ENCODE measurements at regions not wholly inside any gene's neighbourhood (a gene's known extent, or its start where the extent isn't known, plus 50 kb on each side); places are given as distances from the start of the nearest gene placed in this dataset.
A peak's percentile ranks its signal among the peaks of the same experiment; 100 is the strongest.
"Not testable (repeated sequence)": the region's sequence is repeated elsewhere in the genome, so short reads cannot be mapped to it uniquely, and the experiment has no call there.

GRCh38 chr6:28634761-28635546 is 109.3 kb downstream of the GPX5 start:
- Histone ChIP-seq H3K4me1 (peaks cover 3 to 13% (median 10%) of the 10 kb centered on the region in 6 donors), H3K27me3 (replicated peaks in 1 of 7) (peaks cover 0 to 96% (median 38%) of the 10 kb centered on the region in 7 donors), H3K27ac (no peak overlapping the region), H3K4me3 (peak overlapping the region in 2 of 8 donors; percentile 25 to 55), H3K9me3 (peaks cover 0 to 11% (median 0%) of the 10 kb centered on the region in 8 donors), H3K36me3 (no peaks in the 10 kb centered on the region)
- intact Hi-C loops (cut with DNase I; ENCODE audit: low total_unique reads) = no loop called here
- no peak for TF ChIP-seq POLR2A (IDR thresholded peaks at IDR 0.05)
- no peak for TF ChIP-seq CTCF (IDR thresholded peaks at IDR 0.05 in 8 of 11, conservative IDR thresholded peaks at IDR 0.05 in 3 of 11)
- TF ChIP-seq POLR2AphosphoS5 (IDR thresholded peaks at IDR 0.05) = no peak
- no peak for DNase-seq
- 2 to 6% (median 3%) methylated on average over 46 to 48 of the region's 48 CpGs for WGBS, 5 donors

GRCh38 chr6:28635547-28636158 is 110.0 kb downstream of the GPX5 start:
- TF ChIP-seq CTCF (IDR thresholded peaks at IDR 0.05 in 8 of 11, conservative IDR thresholded peaks at IDR 0.05 in 3 of 11) = no peak
- no peak for TF ChIP-seq POLR2AphosphoS5 (IDR thresholded peaks at IDR 0.05)
- no peak for TF ChIP-seq POLR2A (IDR thresholded peaks at IDR 0.05)
- DNase-seq = no peak
- intact Hi-C loops (cut with DNase I; ENCODE audit: low total_unique reads) = no loop called here
- WGBS, 5 donors = 3 to 7% (median 6%) methylated on average over 20 of the region's 20 CpGs
- Histone ChIP-seq H3K4me3 (peak overlapping the region in 2 of 8 donors; percentile 25 to 55), H3K36me3 (no peaks in the 10 kb centered on the region), H3K27me3 (replicated peaks in 1 of 7) (peaks cover 0 to 96% (median 38%) of the 10 kb centered on the region in 7 donors), H3K4me1 (peaks cover 3 to 13% (median 10%) of the 10 kb centered on the region in 6 donors), H3K27ac (no peak overlapping the region), H3K9me3 (peaks cover 0 to 14% (median 0%) of the 10 kb centered on the region in 8 donors)

GRCh38 chr6:28638787-28639430 is 113.2 kb downstream of the GPX5 start:
- Histone ChIP-seq H3K9me3 (peaks cover 0 to 13% (median 0%) of the 10 kb centered on the region in 8 donors), H3K27me3 (replicated peaks in 1 of 7) (peaks cover 0 to 85% (median 31%) of the 10 kb centered on the region in 7 donors)
- intact Hi-C loops (cut with DNase I; ENCODE audit: low total_unique reads) = no loop called here

GRCh38 chr6:28639445-28640290 is 114.0 kb downstream of the GPX5 start:
- H3K27ac ChIP-seq; H3K4me3 ChIP-seq; intact Hi-C loops (cut with DNase I; ENCODE audit: low total_unique reads); DNase-seq; H3K36me3 ChIP-seq: not testable (repeated sequence)
- Histone ChIP-seq H3K4me1 (peaks cover 2 to 11% (median 9%) of the 10 kb centered on the region in 6 donors), H3K9me3 (peaks cover 0 to 13% (median 0%) of the 10 kb centered on the region in 8 donors), H3K27me3 (replicated peaks in 1 of 7) (peaks cover 0 to 78% (median 23%) of the 10 kb centered on the region in 7 donors)
- 94 to 96% (median 94%) methylated on average over 30 to 47 of the region's 47 CpGs for whole genome bisulfite sequencing, 5 donors

More at GRCh38 chr6:28638787-28639430, 113.2 kb downstream of the GPX5 start:
- TF ChIP-seq POLR2A (IDR thresholded peaks at IDR 0.05) = no peak
- TF ChIP-seq CTCF (IDR thresholded peaks at IDR 0.05 in 8 of 11, conservative IDR thresholded peaks at IDR 0.05 in 3 of 11) = no peak
- no peak for TF ChIP-seq POLR2AphosphoS5 (IDR thresholded peaks at IDR 0.05)
- Histone ChIP-seq H3K4me3 (no peak overlapping the region), H3K27ac (no peak overlapping the region), H3K36me3 (no peaks in the 10 kb centered on the region), H3K4me1 (peaks cover 3 to 13% (median 10%) of the 10 kb centered on the region in 6 donors)
- no peak for DNase-seq
- 77 to 90% (median 84%) methylated on average over 21 of the region's 21 CpGs for WGBS, 5 donors
